ENCODE measurements at regions not wholly inside any gene's neighbourhood (a gene's known extent, or its start where the extent isn't known, plus 50 kb on each side); places are given as distances from the start of the nearest gene placed in this dataset.

- no peak for TF ChIP-seq MAX (IDR thresholded peaks at IDR 0.05)
- no peak for TF ChIP-seq EGR1 (IDR thresholded peaks at IDR 0.05; ENCODE audit: low read depth in 2 of 2)
- TF ChIP-seq NR2F2 (IDR thresholded peaks at IDR 0.05) = no peak
- TF ChIP-seq FOXA2 (IDR thresholded peaks at IDR 0.05) = no peak
- TF ChIP-seq GABPA (IDR thresholded peaks at IDR 0.05 in 1 of 2, conservative IDR thresholded peaks at IDR 0.05 in 1 of 2) = no peak
- Histone ChIP-seq H3K4me3 (ENCODE audit: low read depth in 1 of 3, low read length in 3 of 3) (no peak overlapping the region), H3K9me3 (ENCODE audit: control insufficient read depth in 4 of 4, low read length in 3 of 4) (peaks cover 0 to 2% (median 0%) of the 10 kb centered on the region in 4 donors), H3K27ac (ENCODE audit: low read depth in 1 of 2, low read length in 2 of 2) (no peak overlapping the region), H3K9ac (ENCODE audit: low read depth in 1 of 2, low read length in 2 of 2) (no peak overlapping the region), H3K4me1 (ENCODE audit: control insufficient read depth in 4 of 4, insufficient read depth in 4 of 4, low read length in 3 of 4) (no peaks in the 10 kb centered on the region), H3K36me3 (ENCODE audit: control insufficient read depth in 4 of 4, insufficient read depth in 3 of 4, low read depth in 1 of 4, low read length in 3 of 4) (no peaks in the 10 kb centered on the region), H3K27me3 (ENCODE audit: control insufficient read depth in 4 of 4, insufficient read depth in 4 of 4, low read length in 3 of 4) (no peaks in the 10 kb centered on the region)
- 58% methylated on average over 6 of the region's 6 CpGs for WGBS
- no peak for DNase-seq (ENCODE audit: low spot score)
These were observed 526.7 kb upstream of the WWC1 start for GRCh38 chr5:167764641-167765289.

- Histone ChIP-seq H3K36me3 (ENCODE audit: control insufficient read depth in 4 of 4, insufficient read depth in 3 of 4, low read depth in 1 of 4, low read length in 3 of 4) (no peaks in the 10 kb centered on the region), H3K9me3 (ENCODE audit: control insufficient read depth in 4 of 4, low read length in 3 of 4) (peaks cover 0 to 2% (median 0%) of the 10 kb centered on the region in 4 donors), H3K27ac (ENCODE audit: low read depth in 1 of 2, low read length in 2 of 2) (no peak overlapping the region), H3K27me3 (ENCODE audit: control insufficient read depth in 4 of 4, insufficient read depth in 4 of 4, low read length in 3 of 4) (no peaks in the 10 kb centered on the region), H3K4me1 (ENCODE audit: control insufficient read depth in 4 of 4, insufficient read depth in 4 of 4, low read length in 3 of 4) (no peaks in the 10 kb centered on the region), H3K4me3 (ENCODE audit: low read depth in 1 of 3, low read length in 3 of 3) (no peak overlapping the region), H3K9ac (ENCODE audit: low read depth in 1 of 2, low read length in 2 of 2) (no peak overlapping the region)
- no peak for TF ChIP-seq MAX (IDR thresholded peaks at IDR 0.05)
- no peak for TF ChIP-seq HNF4G (IDR thresholded peaks at IDR 0.05)
- no peak for TF ChIP-seq RXRA (IDR thresholded peaks at IDR 0.05)
- no peak for TF ChIP-seq HNF4A (conservative IDR thresholded peaks at IDR 0.05)
- TF ChIP-seq CTCF (IDR thresholded peaks at IDR 0.05; ENCODE audit: low read depth, low read length, missing input control) = no peak
- TF ChIP-seq ATF3 (IDR thresholded peaks at IDR 0.05) = no peak
- TF ChIP-seq FOXA1 (IDR thresholded peaks at IDR 0.05) = no peak
- no peak for TF ChIP-seq JUND (IDR thresholded peaks at IDR 0.05)
- TF ChIP-seq RAD21 (IDR thresholded peaks at IDR 0.05) = no peak
- TF ChIP-seq YY1 (IDR thresholded peaks at IDR 0.05) = no peak
- no peak for TF ChIP-seq REST (IDR thresholded peaks at IDR 0.05)
- TF ChIP-seq FOXA2 (IDR thresholded peaks at IDR 0.05) = no peak
- TF ChIP-seq EGR1 (IDR thresholded peaks at IDR 0.05; ENCODE audit: low read depth in 2 of 2) = no peak
- TF ChIP-seq NR2F2 (IDR thresholded peaks at IDR 0.05) = no peak
- DNase-seq (ENCODE audit: low spot score) = no peak
- WGBS = 68% methylated on average over 7 of the region's 7 CpGs
These were observed 526.1 kb upstream of the WWC1 start for GRCh38 chr5:167765352-167765751.

Measured in liver (tissue), 8 donors.